ENCODE measurements at regions not wholly inside any gene's neighbourhood (a gene's known extent, or its start where the extent isn't known, plus 50 kb on each side); places are given as distances from the start of the nearest gene placed in this dataset.
"Not testable (repeated sequence)": the region's sequence is repeated elsewhere in the genome, so short reads cannot be mapped to it uniquely, and the experiment has no call there.

DNA sequence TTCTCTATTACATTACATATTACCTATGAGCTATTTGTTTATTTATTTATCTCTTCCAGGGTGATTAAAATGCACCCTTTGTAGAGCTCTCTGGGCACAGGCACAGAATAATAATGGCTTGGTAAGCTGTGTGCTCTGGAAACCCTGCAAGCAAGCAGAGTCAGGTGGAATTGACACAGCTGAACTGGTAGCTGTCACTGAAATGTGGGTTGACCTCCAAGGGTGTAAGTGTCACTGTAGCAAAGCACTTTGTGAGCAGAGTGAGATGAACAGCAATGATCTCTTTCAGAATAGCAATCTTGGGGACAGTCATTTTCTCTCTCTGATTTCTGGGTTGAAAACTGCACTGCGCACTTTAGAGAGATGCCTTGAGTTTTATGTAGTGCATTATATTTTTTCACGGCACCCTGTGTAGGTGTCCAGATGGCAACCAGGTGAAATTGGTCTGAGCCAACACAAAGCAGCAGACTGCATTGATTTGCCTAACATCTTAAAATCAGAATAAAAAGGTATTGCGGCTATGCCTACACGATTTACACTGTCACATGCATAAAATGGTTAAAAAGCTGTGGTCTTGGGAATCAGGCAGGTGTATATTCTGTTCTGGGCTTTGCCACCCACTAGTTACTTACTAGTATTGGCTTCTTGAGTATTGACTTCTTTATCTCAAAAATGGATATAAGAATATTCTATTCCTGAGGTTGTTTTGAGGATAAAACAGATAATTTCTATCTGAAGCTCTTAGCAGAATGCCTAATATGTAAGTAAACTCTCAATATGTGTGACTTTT lies 450.3 kb downstream of the RAPGEF2 start:
- no peak for DNase-seq

DNA sequence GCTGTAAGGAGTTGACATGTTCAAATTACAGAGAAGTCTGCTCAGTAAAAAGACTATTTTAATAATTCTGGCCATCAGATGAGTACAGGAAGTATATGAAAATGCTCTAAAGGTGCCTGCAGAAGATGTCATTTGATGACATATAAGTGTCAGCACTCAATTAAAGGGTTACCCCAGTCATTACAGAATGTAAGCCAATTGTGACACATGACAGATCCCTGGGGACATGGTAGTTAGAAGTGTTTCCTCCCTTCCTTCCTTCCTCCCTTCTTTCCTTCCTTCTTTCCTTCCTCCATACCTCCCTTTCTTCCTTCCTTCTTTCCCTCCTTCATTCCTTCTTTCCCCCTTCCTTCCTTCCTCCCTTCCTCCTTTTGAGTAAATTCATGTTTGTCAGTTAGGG lies 453.0 kb downstream of the RAPGEF2 start:
- no peak for DNase-seq

DNA sequence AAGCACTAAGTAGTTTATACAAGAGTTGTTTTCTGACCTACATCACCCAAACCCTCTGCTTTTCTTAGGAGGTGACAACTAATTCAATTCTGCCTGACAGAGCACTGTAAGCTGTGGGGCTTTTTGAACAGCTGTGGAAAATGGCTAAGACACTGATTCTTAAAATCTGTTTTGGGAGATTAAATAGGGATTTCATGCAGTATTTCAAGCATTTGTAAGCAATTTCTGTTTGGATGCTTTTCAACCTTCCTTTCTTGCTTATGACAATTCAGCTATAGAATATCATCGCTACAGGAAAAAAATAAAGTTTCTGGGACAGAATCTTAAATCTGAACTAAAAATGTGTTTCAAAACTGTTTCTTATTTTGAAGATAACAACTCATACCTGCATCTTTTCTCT lies 459.5 kb downstream of the RAPGEF2 start:
- DNase-seq: no peak

DNA sequence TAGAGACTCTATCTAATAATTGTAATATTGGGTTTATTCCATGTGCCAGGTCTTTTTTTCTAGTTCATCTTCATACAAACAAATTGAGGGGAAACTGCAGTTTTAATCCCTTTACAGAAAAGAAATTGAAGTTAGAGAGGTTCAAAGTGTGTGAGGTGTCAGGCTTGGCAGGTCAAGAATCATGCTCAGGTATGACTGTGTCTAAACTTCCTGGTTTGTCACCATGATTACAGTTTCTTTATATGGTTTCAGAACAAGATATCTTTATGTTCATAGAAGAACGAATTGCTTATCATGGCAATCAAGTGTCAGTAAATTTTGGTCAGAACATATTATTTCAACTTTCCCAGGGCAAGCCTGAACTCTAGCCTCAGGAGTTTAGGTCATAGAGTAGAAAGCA lies 460.4 kb downstream of the RAPGEF2 start:
- DNase-seq: no peak

DNA sequence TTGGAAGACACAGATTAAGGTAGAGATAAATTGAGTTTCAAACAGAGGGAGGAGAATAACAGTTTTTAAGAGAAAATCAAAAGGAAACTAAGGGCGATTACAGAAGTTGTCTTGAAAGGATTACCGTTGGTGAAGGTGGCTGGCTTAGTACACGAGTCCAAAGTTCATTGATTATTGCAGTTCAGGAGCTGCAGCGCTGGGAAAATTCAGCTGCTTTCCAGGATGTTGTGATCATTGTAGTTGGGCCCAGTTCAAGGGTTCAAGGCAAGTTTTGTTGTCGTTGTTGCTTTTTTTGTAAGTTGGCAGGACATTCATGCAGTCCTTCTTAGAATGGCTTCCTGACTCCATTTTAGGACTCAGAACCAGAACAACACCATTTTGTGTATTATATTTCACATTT lies 461.7 kb downstream of the RAPGEF2 start:
- DNase-seq: no peak

DNA sequence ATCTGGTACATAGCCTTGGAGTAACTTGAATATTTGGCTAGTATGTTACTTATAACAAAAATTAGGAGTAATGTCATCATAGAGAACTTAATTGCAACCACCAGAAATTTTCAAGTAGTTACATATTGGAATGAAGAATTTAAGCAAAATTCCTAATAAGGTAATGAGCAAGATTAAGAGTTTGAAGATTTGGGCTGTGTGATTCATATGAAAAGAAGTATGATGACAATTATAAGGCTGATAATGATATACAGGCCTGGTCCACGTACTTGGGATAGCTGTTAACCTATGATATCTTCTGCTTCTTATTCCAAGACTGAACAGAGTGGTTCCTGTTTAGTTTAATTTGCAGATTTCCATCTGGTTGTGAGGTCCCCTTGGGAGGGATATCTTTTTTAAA lies 463.9 kb downstream of the RAPGEF2 start:
- DNase-seq: no peak

DNA sequence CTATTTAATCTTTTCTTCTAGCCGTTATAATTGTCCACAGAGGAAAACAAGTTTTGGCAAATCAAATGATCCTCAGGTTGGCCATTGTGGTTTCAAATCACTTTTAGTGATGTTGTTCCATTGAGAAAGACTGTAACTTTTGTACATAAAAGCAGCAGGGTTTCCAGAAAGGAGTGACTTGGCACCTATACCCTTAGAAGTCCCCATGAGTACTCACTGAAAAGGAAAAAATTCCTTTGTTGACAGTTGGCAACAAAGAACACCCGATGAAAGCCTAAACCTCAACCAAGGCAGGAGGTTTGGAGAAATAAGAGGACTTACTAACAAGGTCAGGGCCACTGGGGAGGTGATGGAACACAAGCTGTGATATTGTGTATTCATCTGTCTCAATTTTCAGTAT lies 474.4 kb downstream of the RAPGEF2 start:
- no peak for DNase-seq

DNA sequence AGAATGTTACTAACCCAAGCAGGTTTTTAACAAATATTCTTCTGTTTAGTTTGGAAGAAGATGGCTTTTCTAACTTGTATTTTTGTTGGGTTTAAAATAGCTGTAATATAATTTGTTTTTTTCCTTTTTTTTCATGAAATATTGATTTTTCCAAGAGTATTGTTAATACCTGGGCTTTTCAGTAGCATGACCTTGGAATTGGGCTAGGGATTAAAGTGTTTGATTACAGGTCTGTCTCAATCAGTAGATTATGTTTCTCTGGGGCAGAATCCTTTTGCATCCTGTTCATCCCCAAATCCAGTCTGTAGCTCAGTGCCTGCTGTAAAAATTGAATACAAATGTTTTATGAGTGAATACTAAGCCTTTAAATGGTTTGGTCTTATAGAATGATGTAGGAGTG lies 479.8 kb downstream of the RAPGEF2 start:
- no peak for DNase-seq

DNA sequence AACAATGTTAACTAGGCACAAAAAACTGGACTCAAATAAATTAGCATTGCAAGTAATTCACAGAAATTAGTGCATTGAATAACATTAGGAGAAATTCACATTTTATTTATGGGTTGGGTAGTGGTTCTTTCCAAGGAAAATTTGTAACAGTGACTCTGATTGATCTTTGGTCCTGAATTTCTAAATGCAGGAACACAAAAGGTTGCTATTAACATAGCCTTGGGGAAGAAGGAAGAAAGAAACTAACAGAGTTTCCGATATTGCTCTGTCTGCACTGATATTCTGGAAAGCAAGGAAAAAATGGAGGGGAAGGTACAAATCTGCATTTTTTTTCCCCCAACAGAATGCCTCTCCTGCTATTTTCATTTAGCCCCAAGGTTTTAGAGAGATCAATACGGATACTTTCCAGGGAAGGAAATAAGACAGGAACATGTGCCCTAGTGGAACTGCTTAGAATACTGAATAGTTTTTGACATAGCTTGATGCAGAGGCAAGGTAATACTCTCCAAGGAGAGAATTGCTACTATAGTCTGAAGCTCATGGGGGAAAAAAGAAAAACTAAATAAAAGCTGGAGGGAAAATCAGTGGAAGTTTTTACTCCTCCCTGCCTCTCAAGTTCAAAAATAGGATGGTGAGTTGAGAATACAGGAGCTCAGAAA lies 490.1 kb downstream of the RAPGEF2 start:
- no peak for DNase-seq

DNA sequence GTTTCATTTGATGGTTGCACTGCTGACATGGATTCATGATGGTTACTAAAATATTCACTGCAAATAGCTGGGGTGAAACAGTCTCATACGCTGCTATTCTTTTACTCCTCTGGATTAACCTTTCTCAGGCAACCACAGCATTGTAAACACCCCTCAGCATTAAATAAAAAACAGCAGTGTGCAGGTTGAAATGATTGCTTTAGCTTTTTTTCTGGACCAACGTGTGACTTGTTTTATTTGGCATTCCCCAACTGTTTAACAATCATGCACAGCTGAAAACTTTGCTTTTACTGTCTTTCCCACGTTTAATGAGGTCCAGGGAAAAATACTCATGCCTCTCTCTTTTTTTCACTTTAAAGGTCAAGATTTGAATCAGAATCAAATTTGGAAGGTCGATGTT lies 490.8 kb downstream of the RAPGEF2 start:
- DNase-seq: no peak

DNA sequence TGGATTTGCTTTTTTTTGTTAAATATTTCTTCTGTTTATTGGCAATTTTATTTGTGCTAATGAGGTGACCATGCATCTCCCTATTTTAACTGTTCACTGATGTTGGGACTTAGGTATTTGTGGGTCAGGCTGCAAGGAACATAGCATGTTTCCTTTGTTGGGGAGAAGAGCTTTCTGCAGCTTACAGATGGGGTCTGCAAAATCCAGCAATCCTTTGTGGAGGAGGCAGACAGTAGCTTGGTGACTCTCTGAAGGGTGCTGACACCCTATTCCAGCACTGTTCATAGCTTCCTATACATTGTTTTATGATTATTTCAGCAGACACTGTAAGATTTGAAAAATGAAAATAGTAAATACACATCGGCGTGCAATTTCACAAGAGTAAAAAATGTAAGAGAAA lies 491.7 kb downstream of the RAPGEF2 start:
- no peak for DNase-seq

DNA sequence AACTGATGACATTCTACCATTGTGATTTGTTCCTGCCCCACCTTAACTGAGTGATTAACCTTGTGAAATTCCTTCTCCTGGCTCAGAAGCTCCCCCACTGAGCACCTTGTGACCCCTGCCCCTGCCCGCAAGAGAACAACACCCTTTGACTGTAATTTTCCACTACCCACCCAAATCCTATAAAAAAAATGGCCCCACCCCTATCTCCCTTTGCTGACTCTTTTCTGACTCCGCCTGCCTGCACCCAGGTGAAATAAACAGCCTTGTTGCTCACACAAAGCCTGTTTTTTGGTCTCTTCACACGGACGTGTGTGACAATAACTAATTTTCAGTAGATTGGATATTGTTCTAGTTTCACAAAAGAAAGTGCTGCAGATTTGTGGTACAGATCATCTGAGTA lies 492.2 kb downstream of the RAPGEF2 start:
- DNase-seq: not testable (repeated sequence)

DNA sequence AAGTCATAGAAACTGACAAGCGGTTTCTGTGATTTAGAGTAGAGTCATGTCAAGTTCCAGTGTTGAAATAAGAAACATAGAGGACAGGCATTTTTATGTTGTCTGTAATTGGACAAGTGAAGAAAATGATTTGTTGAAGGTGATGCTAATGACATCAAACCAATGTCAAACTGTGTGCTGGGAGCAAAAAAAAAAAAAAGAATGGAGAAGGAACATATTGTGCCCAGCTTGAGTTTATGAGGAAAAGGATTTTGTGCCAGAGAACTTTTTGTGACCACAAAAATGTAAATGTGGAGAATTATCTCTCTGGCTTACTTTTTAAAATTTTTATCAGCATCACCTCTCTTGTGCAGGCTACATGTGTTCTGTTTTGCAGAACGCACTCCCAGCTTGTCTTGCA lies 495.7 kb downstream of the RAPGEF2 start:
- no peak for DNase-seq

DNA sequence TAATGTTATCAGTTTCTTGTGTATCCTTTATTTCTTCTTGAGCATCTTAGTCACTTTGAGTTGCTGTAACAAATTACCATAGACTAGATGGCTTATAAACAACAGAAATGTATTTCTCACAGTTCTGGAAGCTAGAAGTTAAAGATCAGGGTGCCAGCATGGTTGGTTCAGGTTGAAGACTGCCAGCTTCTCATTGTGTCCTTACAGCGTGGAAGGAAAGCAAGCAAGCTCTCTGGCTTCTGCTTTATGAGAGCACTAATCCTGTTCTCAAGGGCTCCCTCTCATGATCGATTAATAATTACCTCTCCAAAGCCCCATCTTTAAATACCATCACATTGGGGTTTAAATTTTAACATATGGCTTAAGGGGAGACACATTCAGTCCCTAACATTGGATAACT lies 497.2 kb downstream of the RAPGEF2 start:
- DNase-seq: no peak

DNA sequence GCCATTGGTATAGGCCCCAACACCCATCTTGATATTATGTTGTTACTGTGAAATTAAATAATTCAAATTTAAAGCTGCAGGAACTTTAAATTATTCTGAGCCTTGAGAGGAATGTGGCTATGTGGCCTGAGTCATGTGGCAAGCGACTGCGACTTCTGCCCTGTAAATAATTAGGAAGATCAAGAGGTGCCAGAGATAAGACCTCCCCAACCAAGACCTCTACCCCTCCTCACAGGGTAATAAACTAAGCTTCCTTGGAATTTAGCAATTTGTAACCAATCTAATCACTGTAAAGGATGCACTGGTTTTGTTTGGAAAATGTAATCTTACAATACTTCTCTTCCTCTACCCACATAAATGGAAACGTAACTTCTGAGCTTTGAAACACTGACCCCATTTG lies 501.9 kb downstream of the RAPGEF2 start:
- no peak for DNase-seq

DNA sequence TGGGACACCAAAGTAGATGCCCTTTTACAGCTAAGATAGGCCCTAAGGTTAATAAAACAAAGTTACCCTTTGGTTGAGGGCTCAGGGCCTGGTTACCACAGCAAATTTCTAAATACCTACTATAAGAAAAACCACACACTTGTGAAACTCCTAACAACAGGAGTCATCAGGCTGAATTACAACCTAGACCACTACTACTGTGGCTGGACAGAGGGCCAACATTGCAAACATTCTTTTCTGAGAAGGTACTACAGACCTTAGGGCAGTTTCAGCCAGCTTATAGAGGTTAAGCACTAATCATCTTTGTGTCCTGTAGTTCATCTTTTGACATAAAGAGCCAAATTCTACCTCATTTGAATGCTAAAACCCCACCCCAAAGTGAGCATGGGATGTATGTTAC lies 504.0 kb downstream of the RAPGEF2 start:
- no peak for DNase-seq

DNA sequence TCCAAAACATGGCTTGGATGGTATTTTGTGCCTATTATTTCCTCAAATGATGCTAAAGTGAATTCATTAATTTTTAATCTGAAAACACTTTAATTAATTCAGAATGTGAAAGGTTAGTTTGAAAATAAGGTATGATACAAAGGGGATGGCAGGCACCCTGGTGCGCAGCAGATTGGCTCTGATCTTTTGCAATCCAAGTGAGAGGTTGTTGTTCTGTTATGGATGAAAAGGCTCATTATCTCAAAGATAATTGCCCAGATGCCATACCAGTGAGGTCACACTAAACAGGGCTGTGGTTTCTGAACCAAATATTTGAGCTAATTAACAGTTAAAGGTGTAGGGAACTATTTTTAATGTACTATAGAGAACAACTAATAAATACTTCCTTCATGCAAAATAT lies 504.9 kb downstream of the RAPGEF2 start:
- DNase-seq: no peak

DNA sequence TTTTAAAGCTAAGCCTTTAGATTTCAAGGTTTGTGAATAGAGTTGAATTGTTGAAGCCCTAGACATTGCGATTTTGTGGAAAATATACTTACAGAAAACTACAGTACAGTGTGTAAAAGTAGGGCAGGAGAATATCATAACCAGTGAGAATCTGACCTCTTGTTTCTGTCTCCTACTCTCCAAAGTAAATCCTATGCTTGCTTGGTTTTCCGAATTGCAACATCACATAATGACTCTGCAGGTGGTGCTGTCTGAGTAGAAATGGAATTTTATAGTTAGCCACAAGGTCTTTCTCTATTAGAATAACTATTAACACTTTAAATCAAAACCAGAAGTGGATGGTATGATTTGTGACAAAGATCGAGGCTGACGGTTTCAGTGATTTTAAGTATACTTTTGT lies 505.6 kb downstream of the RAPGEF2 start:
- no peak for DNase-seq

DNA sequence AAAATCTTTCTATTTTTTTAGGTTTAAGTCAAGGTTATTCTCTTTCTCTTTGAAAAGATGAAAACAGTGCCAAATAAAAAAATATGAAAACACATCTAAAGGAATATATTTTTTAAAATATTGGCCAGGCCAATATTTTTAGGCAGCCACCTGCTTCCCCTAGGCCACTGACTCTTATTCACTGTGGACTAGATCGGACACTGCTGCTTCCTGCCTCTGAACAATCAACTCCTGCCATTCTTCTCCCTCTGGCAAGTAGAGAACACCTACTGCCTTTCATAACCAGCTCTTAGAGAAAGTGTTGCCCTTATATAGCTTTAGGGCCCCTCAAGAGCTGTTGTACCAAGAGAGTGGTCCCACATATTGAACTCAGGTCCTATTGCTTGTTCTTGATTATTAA lies 529.2 kb downstream of the RAPGEF2 start:
- no peak for DNase-seq

DNA sequence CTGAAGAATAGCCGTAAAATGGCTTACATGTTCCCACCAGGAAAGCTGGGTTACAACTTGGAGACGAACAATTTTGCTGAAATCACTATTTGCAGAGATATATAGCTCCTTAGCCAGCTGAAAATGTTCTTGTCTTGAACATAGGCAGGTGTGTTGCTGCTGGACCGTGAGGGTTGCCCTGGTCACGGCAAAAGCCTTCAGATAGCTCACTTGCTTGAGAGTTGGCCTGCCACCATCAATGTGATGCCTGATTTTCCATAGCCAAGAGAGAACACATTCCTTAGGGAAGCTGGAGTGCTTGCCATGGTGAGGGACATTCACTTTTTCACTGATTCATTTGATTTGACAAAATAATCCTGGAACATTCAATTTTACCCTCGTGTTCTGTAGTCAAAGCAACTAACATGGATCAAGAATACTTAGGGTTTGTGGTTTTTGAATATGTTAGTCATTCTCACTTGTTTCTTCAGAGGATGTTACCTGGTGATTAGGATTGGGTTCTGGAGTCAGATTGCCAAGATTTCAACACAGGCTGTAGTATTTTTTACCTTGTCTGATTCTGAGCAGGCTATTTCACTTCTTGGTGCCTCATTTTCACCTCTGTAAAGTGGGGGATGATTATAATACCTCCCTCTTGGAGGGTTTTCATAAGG lies 536.9 kb downstream of the RAPGEF2 start:
- DNase-seq: no peak

DNA sequence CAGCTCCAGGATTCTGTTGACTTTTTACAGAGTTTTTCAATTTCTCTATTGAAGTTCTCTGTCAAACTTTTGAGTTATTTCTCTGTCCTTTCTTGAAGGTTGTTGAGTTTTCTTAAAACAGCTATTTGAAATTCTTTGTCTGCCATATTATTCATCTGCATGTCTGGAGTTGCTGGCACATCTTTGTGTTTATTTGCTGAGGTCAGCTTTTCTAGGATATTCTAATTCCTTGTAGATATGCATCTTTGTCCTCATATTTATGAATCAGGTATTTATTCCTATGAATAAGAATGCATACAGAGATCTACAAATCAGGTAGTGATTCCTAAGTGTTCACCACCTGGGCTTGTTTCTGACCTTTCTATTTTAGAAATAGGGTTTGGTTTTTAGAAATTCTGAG lies 546.4 kb downstream of the RAPGEF2 start:
- DNase-seq: no peak

DNA sequence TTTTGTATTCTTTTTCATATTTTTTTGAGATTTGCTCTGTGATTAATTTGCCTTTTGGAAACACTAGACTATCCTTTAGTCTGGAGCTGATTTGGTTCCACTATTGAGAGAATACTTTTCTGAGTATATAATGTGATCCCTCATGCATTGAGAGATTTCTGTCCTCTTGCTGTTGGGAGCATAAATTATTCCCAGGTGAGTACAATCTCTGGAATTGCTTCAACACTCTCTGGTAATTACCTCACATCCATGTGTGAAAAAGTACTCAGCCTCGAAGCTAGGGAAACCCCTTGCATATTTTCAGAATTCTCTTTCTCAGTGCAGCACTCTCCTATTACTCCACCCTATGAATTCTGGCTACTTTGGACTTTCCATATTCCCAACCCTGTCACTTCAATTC lies 550.0 kb downstream of the RAPGEF2 start:
- DNase-seq: no peak

DNA sequence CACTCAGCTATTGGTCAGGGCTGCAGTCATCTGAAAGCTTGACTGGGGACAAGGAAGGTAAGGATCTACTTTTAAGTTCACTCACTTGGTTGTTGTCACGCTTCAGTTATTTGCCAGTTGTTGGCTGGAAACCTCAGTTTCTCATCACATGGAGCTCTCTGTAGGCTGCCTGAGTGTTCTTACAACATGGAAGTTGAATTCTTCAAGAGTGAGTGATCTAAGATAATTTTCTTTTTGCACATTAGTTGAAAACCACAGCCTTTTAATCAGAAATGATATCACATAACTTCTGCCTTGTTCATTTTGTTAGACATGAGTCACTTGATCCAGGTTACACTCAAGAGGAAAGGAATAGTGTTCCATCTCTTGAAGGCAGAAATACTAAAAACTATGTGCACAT lies 552.7 kb downstream of the RAPGEF2 start:
- no peak for DNase-seq

DNA sequence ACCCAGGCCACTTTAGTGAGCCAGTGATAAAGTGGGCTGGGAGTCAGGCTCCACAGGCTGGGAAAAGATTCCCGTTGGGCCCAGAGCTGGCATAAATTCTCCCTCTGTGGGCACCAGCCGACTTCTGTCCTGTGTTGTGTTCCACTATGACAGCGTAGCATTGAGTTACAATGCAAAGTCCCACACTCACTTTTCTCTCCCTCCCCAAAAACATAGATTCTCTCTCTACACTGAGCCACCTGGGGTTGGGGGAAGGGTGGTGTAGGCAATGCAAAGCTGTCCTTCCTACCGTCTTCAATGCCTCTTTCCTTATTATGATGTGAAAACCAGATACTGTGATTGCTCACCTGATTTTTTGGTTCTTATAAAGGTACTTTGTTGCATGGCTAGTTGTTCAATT lies 566.2 kb downstream of the RAPGEF2 start:
- DNase-seq: no peak

Measured in activated gamma-delta T cell (primary cell).